ENCODE measurements at regions not wholly inside any gene's neighbourhood (a gene's known extent, or its start where the extent isn't known, plus 50 kb on each side); places are given as distances from the start of the nearest gene placed in this dataset.

- Mint-ChIP-seq H3K36me3 (ENCODE audit: low read depth) (peaks cover 8% of the 10 kb centered on the region), H3K9me3 (peaks cover 16% of the 10 kb centered on the region), H3K27me3 (peaks cover 30% of the 10 kb centered on the region), H3K27ac (no peak overlapping the region), H3K4me3 (no peak overlapping the region), H3K4me1 (no peaks in the 10 kb centered on the region)
- no peak for DNase-seq
- POLR2A ChIA-PET, result no interaction called here
- CTCF ChIA-PET, result no interaction called here
Observed at GRCh38 chr1:58914925-58915324, 131.1 kb upstream of the JUN start.

- H3K27me3 Mint-ChIP-seq, result peaks cover 30% of the 10 kb centered on the region
- H3K36me3 Mint-ChIP-seq (ENCODE audit: low read depth), result peaks cover 8% of the 10 kb centered on the region
- POLR2A ChIA-PET, result no interaction called here
Observed at GRCh38 chr1:58917436-58917835, 133.6 kb upstream of the JUN start.

DNA sequence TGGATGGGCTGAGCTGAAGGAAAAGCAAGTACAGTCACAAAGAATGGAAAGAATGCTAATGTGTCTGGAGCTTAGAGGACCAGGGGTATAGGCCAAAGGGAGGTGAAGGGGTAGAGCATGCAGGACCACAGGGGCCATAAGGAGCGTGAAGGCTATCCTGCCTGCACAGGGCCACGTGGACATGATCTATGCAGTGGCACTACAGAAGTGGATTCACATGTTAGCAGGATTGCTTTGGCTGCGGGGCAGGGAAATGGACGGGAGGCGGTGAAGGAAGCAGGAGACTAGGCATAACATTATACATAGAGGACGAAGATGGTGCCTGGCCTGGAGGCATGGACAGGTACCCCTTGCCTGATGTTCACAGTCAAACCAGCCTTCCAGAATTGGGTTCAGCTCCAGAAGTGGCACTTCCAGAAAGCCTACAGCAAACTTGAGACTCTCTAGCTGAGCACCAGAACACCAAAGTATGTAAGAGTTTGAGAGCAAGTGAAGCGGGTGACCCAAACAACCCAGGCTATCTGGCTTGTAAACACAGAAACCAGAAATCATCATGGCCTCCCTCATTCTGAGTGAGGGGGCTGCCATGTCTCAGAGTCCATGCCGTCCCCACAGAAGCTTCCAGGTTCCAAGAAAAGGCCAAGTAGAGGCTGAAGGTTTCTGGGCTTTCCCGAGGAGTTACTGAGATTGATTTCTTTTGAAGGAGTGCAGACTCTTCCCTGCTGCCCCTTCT is 135.5 kb upstream of the JUN start:
- no peak overlapping the region for H3K27ac Mint-ChIP-seq
- H3K9me3 Mint-ChIP-seq, result peaks cover 11% of the 10 kb centered on the region
- peaks cover 21% of the 10 kb centered on the region for H3K4me1 Mint-ChIP-seq
- ChIA-PET POLR2A (interaction anchor here (1.1 kb wide), 1 partner anchor 13 kb away, joined by 3 read pairs; no protein-coding TSS in a partner anchor), CTCF (interaction anchor here (1.1 kb wide), 1 partner anchor 7 kb away, joined by 3 read pairs; no protein-coding TSS in a partner anchor)
- peaks cover 3% of the 10 kb centered on the region for H3K36me3 Mint-ChIP-seq (ENCODE audit: low read depth)
- no peak overlapping the region for H3K4me3 Mint-ChIP-seq
- H3K27me3 Mint-ChIP-seq, result peaks cover 18% of the 10 kb centered on the region
- DNase-seq, result no peak

More at GRCh38 chr1:58917436-58917835, 133.6 kb upstream of the JUN start:
- DNase-seq, result no peak
- peaks cover 16% of the 10 kb centered on the region for H3K9me3 Mint-ChIP-seq
- H3K4me3 Mint-ChIP-seq, result no peak overlapping the region
- H3K4me1 Mint-ChIP-seq, result peaks cover 12% of the 10 kb centered on the region
- CTCF ChIA-PET, result interaction anchor here (0.9 kb wide), 1 partner anchor 379 kb away, joined by 3 read pairs; the partner anchor contains the start of gene FGGY
- no peak overlapping the region for H3K27ac Mint-ChIP-seq

DNA sequence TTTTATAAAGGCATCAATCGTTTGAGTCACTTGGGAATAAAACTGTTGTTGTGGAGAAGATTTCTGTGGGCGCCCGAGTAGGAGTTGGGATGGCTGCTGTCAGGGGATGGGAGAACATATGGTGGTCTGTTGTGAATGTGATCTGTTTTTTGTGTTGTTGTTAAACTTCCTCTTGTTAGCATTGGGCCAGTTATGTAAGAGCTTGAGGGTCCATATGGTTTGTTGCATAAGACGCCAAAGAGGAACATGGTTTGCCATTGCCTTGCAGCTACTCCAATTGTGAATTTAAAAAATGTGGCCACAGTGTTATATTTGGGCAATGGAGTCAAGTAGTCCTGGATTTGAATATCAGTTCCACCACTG is 136.1 kb upstream of the JUN start:
- POLR2A ChIA-PET, result interaction anchor here (1.0 kb wide), 1 partner anchor 59 kb away, joined by 3 read pairs; no protein-coding TSS in a partner anchor
- peaks cover 21% of the 10 kb centered on the region for H3K4me1 Mint-ChIP-seq
- H3K9me3 Mint-ChIP-seq, result peaks cover 7% of the 10 kb centered on the region
- H3K27me3 Mint-ChIP-seq, result peaks cover 18% of the 10 kb centered on the region
- peaks cover under 1% of the 10 kb centered on the region for H3K36me3 Mint-ChIP-seq (ENCODE audit: low read depth)
- no peak overlapping the region for H3K4me3 Mint-ChIP-seq
- CTCF ChIA-PET, result interaction anchor here (0.7 to 1.1 kb wide), 2 partner anchors 8 to 20 kb away, joined by 3 read pairs; no protein-coding TSS in a partner anchor
- no peak overlapping the region for H3K27ac Mint-ChIP-seq
- no peak for DNase-seq

DNA sequence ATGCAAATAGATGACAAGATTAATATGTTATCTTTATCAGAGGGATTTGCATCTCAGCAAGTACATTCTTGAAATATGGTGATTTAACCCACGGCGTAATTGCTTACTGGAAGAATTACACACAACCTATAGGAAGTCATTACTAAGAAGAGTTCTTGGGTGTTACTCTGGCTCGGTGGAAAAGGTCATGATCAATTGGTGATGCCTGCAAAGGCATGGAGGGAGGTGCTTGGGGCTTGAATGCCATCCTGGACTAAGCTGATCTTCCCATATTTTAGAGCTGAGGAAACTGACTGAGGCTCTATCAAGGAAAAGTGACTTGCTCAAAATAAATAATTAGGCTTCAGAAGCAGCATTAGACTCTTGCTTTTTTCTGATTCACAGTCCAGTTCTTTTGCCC is 137.5 kb upstream of the JUN start:
- Mint-ChIP-seq H3K27ac (no peak overlapping the region), H3K4me3 (no peak overlapping the region)
- CTCF ChIA-PET, result no interaction called here

DNA sequence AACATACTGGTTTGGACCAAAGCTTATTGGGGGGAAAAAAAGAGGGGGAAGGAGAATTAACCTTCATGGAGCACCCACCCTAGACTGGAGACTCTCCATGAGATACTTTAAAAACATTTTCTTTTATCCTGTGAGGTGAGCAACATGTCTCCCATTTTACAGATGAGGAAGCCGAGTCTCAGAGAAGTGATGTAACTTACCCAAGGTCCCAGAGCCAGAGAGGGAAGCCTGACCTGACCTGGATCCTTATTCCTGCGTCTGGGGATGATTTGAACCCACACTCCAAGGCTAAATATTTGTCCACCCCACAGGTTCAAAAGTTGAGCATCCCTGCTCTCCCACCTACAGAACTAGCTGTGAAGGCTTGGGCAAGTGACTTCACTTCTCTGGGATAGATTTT is 137.9 kb upstream of the JUN start:
- DNase-seq, result no peak
- H3K4me3 Mint-ChIP-seq, result no peak overlapping the region
- peaks cover 6% of the 10 kb centered on the region for H3K27me3 Mint-ChIP-seq
- no peaks in the 10 kb centered on the region for H3K9me3 Mint-ChIP-seq
- CTCF ChIA-PET, result no interaction called here
- no peaks in the 10 kb centered on the region for H3K36me3 Mint-ChIP-seq (ENCODE audit: low read depth)
- H3K27ac Mint-ChIP-seq, result no peak overlapping the region
- peaks cover 21% of the 10 kb centered on the region for H3K4me1 Mint-ChIP-seq
- POLR2A ChIA-PET, result interaction anchor here (1.1 to 1.7 kb wide), 3 partner anchors 18 to 138 kb away, joined by 3 to 10 read pairs (median 3); partner anchors contain the start of gene JUN

More for the DNA sequence above, 137.5 kb upstream of the JUN start:
- POLR2A ChIA-PET, result interaction anchor here (1.1 kb wide), 1 partner anchor 14 kb away, joined by 3 read pairs; no protein-coding TSS in a partner anchor
- H3K27me3 Mint-ChIP-seq, result peaks cover 9% of the 10 kb centered on the region
- no peak for DNase-seq
- H3K9me3 Mint-ChIP-seq, result no peaks in the 10 kb centered on the region
- H3K36me3 Mint-ChIP-seq (ENCODE audit: low read depth), result no peaks in the 10 kb centered on the region
- peaks cover 21% of the 10 kb centered on the region for H3K4me1 Mint-ChIP-seq

- no peak overlapping the region for H3K4me3 Mint-ChIP-seq
- H3K36me3 Mint-ChIP-seq (ENCODE audit: low read depth), result no peaks in the 10 kb centered on the region
- ChIA-PET CTCF (no interaction called here), POLR2A (interaction anchor here (1.1 to 1.7 kb wide), 3 partner anchors 19 to 139 kb away, joined by 3 to 10 read pairs (median 3); partner anchors contain the start of gene JUN)
- H3K9me3 Mint-ChIP-seq, result no peaks in the 10 kb centered on the region
- H3K27me3 Mint-ChIP-seq, result peaks cover under 1% of the 10 kb centered on the region
- peaks cover 26% of the 10 kb centered on the region for H3K4me1 Mint-ChIP-seq
- DNase-seq, result peak; percentile 69
- peak overlapping the region; percentile 77 for H3K27ac Mint-ChIP-seq
Observed at GRCh38 chr1:58922302-58923089, 138.6 kb upstream of the JUN start.

DNA sequence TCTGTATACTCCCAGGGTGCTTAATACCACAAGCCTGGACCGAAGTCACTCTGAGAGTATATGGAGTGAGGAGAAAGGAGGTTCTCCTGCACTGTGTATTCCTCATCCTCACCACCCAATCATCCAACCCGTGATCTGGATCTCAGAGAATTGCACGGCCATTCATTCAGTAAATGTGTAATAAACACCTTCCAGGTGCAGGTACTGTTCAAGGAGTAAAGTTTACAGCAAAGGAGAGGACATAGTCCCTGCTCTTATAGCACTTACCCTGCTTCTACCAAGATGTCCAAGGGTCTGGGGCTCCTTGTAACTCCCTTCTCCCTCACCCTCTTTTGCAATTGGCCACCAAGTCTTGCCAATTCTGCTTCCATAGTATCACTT is 139.2 kb upstream of the JUN start:
- CTCF ChIA-PET, result no interaction called here
- POLR2A ChIA-PET, result interaction anchor here (1.1 to 1.7 kb wide), 3 partner anchors 18 to 139 kb away, joined by 3 to 10 read pairs (median 3); partner anchors contain the start of gene JUN
- Mint-ChIP-seq H3K27me3 (no peaks in the 10 kb centered on the region), H3K36me3 (ENCODE audit: low read depth) (no peaks in the 10 kb centered on the region), H3K4me3 (no peak overlapping the region), H3K27ac (peak overlapping the region; percentile 77), H3K9me3 (no peaks in the 10 kb centered on the region), H3K4me1 (peaks cover 32% of the 10 kb centered on the region)
- DNase-seq, result no peak

GRCh38 chr1:58924016-58924565 is 140.2 kb upstream of the JUN start:
- POLR2A ChIA-PET, result no interaction called here
- H3K9me3 Mint-ChIP-seq, result no peaks in the 10 kb centered on the region

DNA sequence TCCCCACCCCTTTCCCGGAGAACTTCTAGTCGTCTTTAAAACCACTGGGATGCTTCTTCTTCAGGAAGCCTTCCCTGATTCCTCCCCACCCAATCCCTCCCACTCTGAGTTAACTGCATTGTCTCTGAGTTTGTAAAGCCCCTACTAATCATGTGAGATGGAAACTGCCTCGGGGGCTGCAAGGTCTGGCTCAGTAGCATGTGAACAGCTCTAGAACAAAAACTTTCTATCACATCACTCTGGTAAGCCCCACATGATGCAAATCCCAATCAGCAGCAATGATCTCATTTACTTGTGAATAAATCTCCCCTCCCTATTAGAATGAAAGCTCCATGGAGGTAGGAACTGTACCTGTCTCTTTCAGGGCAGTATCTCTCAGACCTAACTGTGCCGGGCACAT is 141.0 kb upstream of the JUN start:
- Mint-ChIP-seq H3K36me3 (ENCODE audit: low read depth) (no peaks in the 10 kb centered on the region), H3K27me3 (no peaks in the 10 kb centered on the region), H3K4me1 (peaks cover 49% of the 10 kb centered on the region), H3K9me3 (no peaks in the 10 kb centered on the region), H3K4me3 (no peak overlapping the region), H3K27ac (no peak overlapping the region)
- ChIA-PET CTCF (no interaction called here), POLR2A (no interaction called here)
- DNase-seq, result no peak

More at GRCh38 chr1:58924016-58924565, 140.2 kb upstream of the JUN start:
- Mint-ChIP-seq H3K27me3 (no peaks in the 10 kb centered on the region), H3K4me3 (no peak overlapping the region), H3K36me3 (ENCODE audit: low read depth) (no peaks in the 10 kb centered on the region), H3K27ac (no peak overlapping the region), H3K4me1 (peaks cover 42% of the 10 kb centered on the region)
- CTCF ChIA-PET, result no interaction called here
- no peak for DNase-seq

DNA sequence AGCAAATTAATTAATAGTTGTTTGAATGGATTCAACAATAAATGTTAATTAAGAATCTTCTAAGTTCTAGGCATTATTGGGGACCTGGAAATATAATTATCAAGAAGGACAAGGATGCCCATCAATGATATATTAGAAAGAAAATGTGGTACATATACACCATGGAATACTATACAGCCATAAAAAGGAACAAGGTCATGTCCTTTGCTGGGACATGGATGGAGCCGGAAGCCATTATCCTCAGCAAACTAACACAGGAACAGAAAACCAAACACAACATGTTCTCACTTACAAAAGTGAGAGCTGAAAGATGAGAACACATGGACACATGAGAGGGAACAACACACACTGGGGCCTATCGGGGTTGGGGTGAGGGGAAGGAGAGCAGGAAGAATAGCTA is 141.4 kb upstream of the JUN start:
- ChIA-PET POLR2A (no interaction called here), CTCF (no interaction called here)
- DNase-seq, result no peak
- H3K36me3 Mint-ChIP-seq (ENCODE audit: low read depth), result no peaks in the 10 kb centered on the region
- H3K27ac Mint-ChIP-seq, result no peak overlapping the region
- H3K9me3 Mint-ChIP-seq, result no peaks in the 10 kb centered on the region
- H3K4me1 Mint-ChIP-seq, result peaks cover 54% of the 10 kb centered on the region
- H3K27me3 Mint-ChIP-seq, result no peaks in the 10 kb centered on the region
- H3K4me3 Mint-ChIP-seq, result no peak overlapping the region

GRCh38 chr1:58926152-58926551 is 142.3 kb upstream of the JUN start:
- Mint-ChIP-seq H3K27ac (no peak overlapping the region), H3K4me3 (no peak overlapping the region), H3K36me3 (ENCODE audit: low read depth) (no peaks in the 10 kb centered on the region), H3K27me3 (no peaks in the 10 kb centered on the region), H3K9me3 (no peaks in the 10 kb centered on the region), H3K4me1 (peaks cover 58% of the 10 kb centered on the region)
- ChIA-PET CTCF (no interaction called here), POLR2A (interaction anchor here (1.8 kb wide), 1 partner anchor 11 kb away, joined by 4 read pairs; no protein-coding TSS in a partner anchor)
- DNase-seq, result no peak

Measured in activated CD4-positive, alpha-beta memory T cell treated with anti-CD3 and anti-CD28 coated beads, Interleukin-2, amount 10 ng/mL, durations not matched to agents 7 days and 5 days (primary cell).